GM12878 (cell line): ENCODE measurements at regions not wholly inside any gene's neighbourhood (a gene's known extent, or its start where the extent isn't known, plus 50 kb on each side); places are given as distances from the start of the nearest gene placed in this dataset.

Source experiments
- ATAC-seq: fragments of 200-7000 bp; cut with Tn5 transposase; 3 replicates; pipeline ENCODE4 v1.9.1; 2020; ENCODE audit warnings: mild to moderate bottlenecking, moderate library complexity
- BruUV-seq: library from RNA; stranded (reverse); fragments of 400-500 nt; replicated peaks from 2 replicates; lab custom pipeline; 2021; lab: Mats Ljungman, UMichigan
- CTCF ChIA-PET: fragments of 300-600 bp; sonication (Branson Sonifier 250); formaldehyde crosslinking; extraction: SDS; loops from one replicate; lab custom pipeline; 2021; ENCODE audit warnings: inconsistent platforms; lab: Yijun Ruan, JAX
- POLR2A ChIA-PET: fragments of 350-600 bp; formaldehyde crosslinking; extraction: SDS; loops from one replicate; lab custom pipeline; 2021; ENCODE audit warnings: inconsistent platforms; lab: Charles Lee
- RAD21 ChIA-PET: fragments of 300-600 bp; sonication (Branson Sonifier 250); formaldehyde crosslinking; loops from one replicate; lab custom pipeline; 2023; ENCODE audit warnings: antibody characterized with exemption; ENCODE audit not compliant: unreplicated experiment; lab: Charles Lee
- SMC1A ChIA-PET: fragments of 300-600 bp; sonication (Branson Sonifier 250); formaldehyde crosslinking; loops from one replicate; lab custom pipeline; 2023; ENCODE audit not compliant: unreplicated experiment, uncharacterized antibody; lab: Charles Lee
- DNase-seq: peaks from one replicate; pipeline ENCODE4 v3.0.0-alpha.2; 2011; ENCODE audit warnings: low read depth, low spot score
- FAIRE-seq: peaks from 3 replicates; lab custom pipeline; 2011; peaks lifted over from hg19 to GRCh38; lab: Jason Lieb, UNC
- H2AFZ ChIP-seq: 2 replicates; pipeline ENCODE4 v1.6.0; 2011; ENCODE audit warnings: low read depth, low read length, control low read depth; ENCODE audit not compliant: control insufficient read depth
- H3K27ac ChIP-seq: 2 replicates; pipeline ENCODE4 v1.5.1; 2011; ENCODE audit warnings: control low read depth; ENCODE audit not compliant: control insufficient read depth, insufficient read depth
- H3K27me3 ChIP-seq, 2 experiments: replicated peaks in 1 of 2; 2 replicates each; pipeline versions ENCODE4 v1.6.0 to v1.6.1; 2011; ENCODE audit warnings: low read length in 1 of 2; ENCODE audit not compliant: control insufficient read depth in 2 of 2, insufficient read depth in 2 of 2
- H3K36me3 ChIP-seq, 2 experiments: 2 replicates each; pipeline ENCODE4 v1.5.1; 2011; ENCODE audit warnings: low read length in 1 of 2; ENCODE audit not compliant: control insufficient read depth in 2 of 2, insufficient read depth in 2 of 2
- H3K4me1 ChIP-seq: 2 replicates; pipeline ENCODE4 v1.6.1; 2011; ENCODE audit warnings: mild to moderate bottlenecking, low read length, moderate library complexity, mixed read lengths; ENCODE audit not compliant: control insufficient read depth, insufficient read depth
- H3K4me2 ChIP-seq: 2 replicates; pipeline ENCODE4 v1.6.0; 2011; ENCODE audit warnings: control low read depth; ENCODE audit not compliant: control insufficient read depth, insufficient read depth
- H3K4me3 ChIP-seq: fragments of 200-600 bp; sonication (generic); 2 replicates; pipeline ENCODE4 v1.5.1; 2016
- H3K79me2 ChIP-seq: 2 replicates; pipeline ENCODE4 v1.6.0; 2011; ENCODE audit warnings: low read length; ENCODE audit not compliant: control insufficient read depth, insufficient read depth
- H3K9ac ChIP-seq: 2 replicates; pipeline ENCODE4 v1.8.0; 2011; ENCODE audit warnings: low read length, control low read depth, mixed read lengths; ENCODE audit not compliant: control insufficient read depth, insufficient read depth
- H3K9me3 ChIP-seq: replicated peaks from 3 replicates; pipeline ENCODE4 v1.5.1; 2011; ENCODE audit warnings: mild to moderate bottlenecking, low read length; ENCODE audit not compliant: control insufficient read depth, insufficient read depth
- H4K20me1 ChIP-seq: 2 replicates; pipeline ENCODE4 v1.6.0; 2011; ENCODE audit not compliant: control insufficient read depth, insufficient read depth
- CREB1 ChIP-seq: IDR thresholded peaks from 2 replicates; pipeline ENCODE4 v1.6.1; 2012; ENCODE audit warnings: low read depth, mild to moderate bottlenecking, inconsistent platforms
- ESRRA ChIP-seq: IDR thresholded peaks from 2 replicates; pipeline ENCODE4 v1.6.1; 2012; ENCODE audit warnings: mild to moderate bottlenecking, low read length, improper control_type of control experiment
- FOS ChIP-seq: IDR thresholded peaks from 3 replicates; pipeline ENCODE4 v1.6.1; 2011; ENCODE audit warnings: borderline replicate concordance; ENCODE audit not compliant: insufficient read length; ENCODE audit errors: extremely low read depth
- KDM1A ChIP-seq: fragments of 200-600 bp; sonication (generic); IDR thresholded peaks from 2 replicates; pipeline ENCODE4 v1.6.1; 2016; ENCODE audit warnings: borderline replicate concordance
- MYB ChIP-seq: fragments of 150-350 bp; IDR thresholded peaks from 2 replicates; pipeline ENCODE4 v1.6.1; 2014; ENCODE audit warnings: mild to moderate bottlenecking, low read depth, low read length, borderline replicate concordance
- NFIC ChIP-seq: IDR thresholded peaks from 2 replicates; pipeline ENCODE4 v1.6.1; 2012; ENCODE audit warnings: low read depth, mild to moderate bottlenecking, inconsistent platforms, low read length, moderate library complexity
- RUNX3 ChIP-seq: IDR thresholded peaks from 2 replicates; pipeline ENCODE4 v1.6.1; 2012; ENCODE audit warnings: low read length, inconsistent platforms
- TCF12 ChIP-seq: IDR thresholded peaks from 2 replicates; pipeline ENCODE4 v1.6.1; 2011; ENCODE audit warnings: low read depth, mild to moderate bottlenecking, low read length
- ZNF217 ChIP-seq: fragments of 450-650 bp; IDR thresholded peaks from 2 replicates; pipeline ENCODE4 v1.6.1; 2017; ENCODE audit warnings: antibody characterized with exemption, mild to moderate bottlenecking
- WGBS: methylation state at CpG from one replicate; pipeline ENCODE4 v1.1.6; 2016; ENCODE audit warnings: low lambda C conversion rate; ENCODE audit not compliant: insufficient replicate concordance, insufficient coverage; ENCODE audit errors: missing lambda C conversion rate; 5-methylcytosine and 5-hydroxymethylcytosine counted together
- in situ Hi-C: fragments of 300-500 bp; cut with MboI; formaldehyde crosslinking; loops from 9 replicates; pipeline ENCODE4 v1.14.3; 2018; ENCODE audit warnings: mixed read lengths
- intact Hi-C: fragments of 100-400 bp; cut with micrococcal nuclease; formaldehyde crosslinking; loops from one replicate; pipeline ENCODE4 v1.14.2; 2022; ENCODE audit not compliant: unreplicated experiment
- TF ChIP-seq, protein P1 (sequence below): fragments of 450-650 bp; IDR thresholded peaks from 2 replicates; pipeline ENCODE4 v1.6.1; 2016; ENCODE audit warnings: mild to moderate bottlenecking
- TF ChIP-seq, protein P2 (sequence below): fragments of 450-650 bp; IDR thresholded peaks from 2 replicates; pipeline ENCODE4 v1.6.1; 2017; ENCODE audit warnings: mild to moderate bottlenecking, low read depth, inconsistent platforms; ENCODE audit not compliant: poor library complexity, severe bottlenecking
- TF ChIP-seq, protein P3 (sequence below): fragments of 450-650 bp; IDR thresholded peaks from 2 replicates; pipeline ENCODE4 v1.6.1; 2017; ENCODE audit warnings: low read depth, mild to moderate bottlenecking, moderate library complexity

DNA sequence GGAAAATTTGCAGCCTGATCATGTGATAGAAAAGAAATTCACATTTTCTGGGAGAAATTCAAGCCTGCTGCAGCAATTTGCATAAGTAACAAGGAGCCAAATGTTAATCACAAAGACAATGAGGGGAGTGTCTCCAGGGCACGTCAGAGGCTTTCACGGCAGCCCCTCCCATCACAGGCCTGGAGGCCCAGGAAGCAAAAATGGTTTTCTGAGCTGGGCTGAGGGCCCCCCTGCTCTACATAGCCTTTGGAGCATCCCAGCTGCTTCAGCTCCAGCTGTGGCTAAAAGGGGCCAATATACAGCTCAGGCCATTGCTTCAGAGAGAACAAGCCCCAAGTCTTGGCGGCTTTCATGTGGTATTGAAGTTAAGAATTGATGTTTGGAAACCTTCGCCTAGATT lies 445.3 kb upstream of the ZEB2 start:
- FAIRE-seq (no peak), DNase-seq (no peak), ATAC-seq (no peak)
- no peak overlapping the region for H2AFZ ChIP-seq
- H3K27ac ChIP-seq, result no peak overlapping the region
- H3K4me2 ChIP-seq, result no peak overlapping the region
- SMC1A ChIA-PET, result no interaction called here
- in situ Hi-C loops (no loop called here), intact Hi-C loops (no loop called here)
- H4K20me1 ChIP-seq, result no peaks in the 10 kb centered on the region
- CTCF ChIA-PET, result no interaction called here
- H3K4me1 ChIP-seq, result no peaks in the 10 kb centered on the region
- POLR2A ChIA-PET, result no interaction called here
- 29% methylated on average over 4 of the region's 4 CpGs for WGBS
- RAD21 ChIA-PET, result no interaction called here
- no peaks in the 10 kb centered on the region for H3K79me2 ChIP-seq
- no peak for TF ChIP-seq FOS
- TF ChIP-seq, protein P1, sequence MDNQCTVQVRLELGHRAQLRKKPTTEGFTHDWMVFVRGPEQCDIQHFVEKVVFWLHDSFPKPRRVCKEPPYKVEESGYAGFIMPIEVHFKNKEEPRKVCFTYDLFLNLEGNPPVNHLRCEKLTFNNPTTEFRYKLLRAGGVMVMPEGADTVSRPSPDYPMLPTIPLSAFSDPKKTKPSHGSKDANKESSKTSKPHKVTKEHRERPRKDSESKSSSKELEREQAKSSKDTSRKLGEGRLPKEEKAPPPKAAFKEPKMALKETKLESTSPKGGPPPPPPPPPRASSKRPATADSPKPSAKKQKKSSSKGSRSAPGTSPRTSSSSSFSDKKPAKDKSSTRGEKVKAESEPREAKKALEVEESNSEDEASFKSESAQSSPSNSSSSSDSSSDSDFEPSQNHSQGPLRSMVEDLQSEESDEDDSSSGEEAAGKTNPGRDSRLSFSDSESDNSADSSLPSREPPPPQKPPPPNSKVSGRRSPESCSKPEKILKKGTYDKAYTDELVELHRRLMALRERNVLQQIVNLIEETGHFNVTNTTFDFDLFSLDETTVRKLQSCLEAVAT, result no peak
- TF ChIP-seq TCF12, result no peak
- TF ChIP-seq, protein P2, sequence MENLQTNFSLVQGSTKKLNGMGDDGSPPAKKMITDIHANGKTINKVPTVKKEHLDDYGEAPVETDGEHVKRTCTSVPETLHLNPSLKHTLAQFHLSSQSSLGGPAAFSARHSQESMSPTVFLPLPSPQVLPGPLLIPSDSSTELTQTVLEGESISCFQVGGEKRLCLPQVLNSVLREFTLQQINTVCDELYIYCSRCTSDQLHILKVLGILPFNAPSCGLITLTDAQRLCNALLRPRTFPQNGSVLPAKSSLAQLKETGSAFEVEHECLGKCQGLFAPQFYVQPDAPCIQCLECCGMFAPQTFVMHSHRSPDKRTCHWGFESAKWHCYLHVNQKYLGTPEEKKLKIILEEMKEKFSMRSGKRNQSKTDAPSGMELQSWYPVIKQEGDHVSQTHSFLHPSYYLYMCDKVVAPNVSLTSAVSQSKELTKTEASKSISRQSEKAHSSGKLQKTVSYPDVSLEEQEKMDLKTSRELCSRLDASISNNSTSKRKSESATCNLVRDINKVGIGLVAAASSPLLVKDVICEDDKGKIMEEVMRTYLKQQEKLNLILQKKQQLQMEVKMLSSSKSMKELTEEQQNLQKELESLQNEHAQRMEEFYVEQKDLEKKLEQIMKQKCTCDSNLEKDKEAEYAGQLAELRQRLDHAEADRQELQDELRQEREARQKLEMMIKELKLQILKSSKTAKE, result no peak
- TF ChIP-seq RUNX3, result no peak
- no peak for TF ChIP-seq KDM1A
- TF ChIP-seq ZNF217, result no peak
- TF ChIP-seq ESRRA, result no peak
- TF ChIP-seq, protein P3, sequence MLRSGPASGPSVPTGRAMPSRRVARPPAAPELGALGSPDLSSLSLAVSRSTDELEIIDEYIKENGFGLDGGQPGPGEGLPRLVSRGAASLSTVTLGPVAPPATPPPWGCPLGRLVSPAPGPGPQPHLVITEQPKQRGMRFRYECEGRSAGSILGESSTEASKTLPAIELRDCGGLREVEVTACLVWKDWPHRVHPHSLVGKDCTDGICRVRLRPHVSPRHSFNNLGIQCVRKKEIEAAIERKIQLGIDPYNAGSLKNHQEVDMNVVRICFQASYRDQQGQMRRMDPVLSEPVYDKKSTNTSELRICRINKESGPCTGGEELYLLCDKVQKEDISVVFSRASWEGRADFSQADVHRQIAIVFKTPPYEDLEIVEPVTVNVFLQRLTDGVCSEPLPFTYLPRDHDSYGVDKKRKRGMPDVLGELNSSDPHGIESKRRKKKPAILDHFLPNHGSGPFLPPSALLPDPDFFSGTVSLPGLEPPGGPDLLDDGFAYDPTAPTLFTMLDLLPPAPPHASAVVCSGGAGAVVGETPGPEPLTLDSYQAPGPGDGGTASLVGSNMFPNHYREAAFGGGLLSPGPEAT, result no peak
- TF ChIP-seq NFIC, result no peak
- TF ChIP-seq CREB1, result no peak
- TF ChIP-seq MYB, result no peak
- no peaks in the 10 kb centered on the region; the same call in 2 of the 3 replicates for H3K9me3 ChIP-seq
- no peaks in the 10 kb centered on the region for H3K36me3 ChIP-seq
- H3K27me3 ChIP-seq, result no peaks in the 10 kb centered on the region
- no peak overlapping the region for H3K4me3 ChIP-seq
- no peak overlapping the region for H3K9ac ChIP-seq
- BruUV-seq, result no TSS peak
